Fibroblast of pulmonary artery (primary cell): ENCODE measurements at regions not wholly inside any gene's neighbourhood (a gene's known extent, or its start where the extent isn't known, plus 50 kb on each side); places are given as distances from the start of the nearest gene placed in this dataset.

Source experiments
- DNase-seq: peaks from one replicate; pipeline ENCODE4 v3.0.0-alpha.2; 2010; ENCODE audit warnings: low read depth
- H3K4me3 ChIP-seq: replicated peaks from 2 replicates; pipeline ENCODE4 v1.5.1; 2011; ENCODE audit warnings: low read depth, mild to moderate bottlenecking, control low read depth, low read length, moderate library complexity
- CTCF ChIP-seq: IDR thresholded peaks from 2 replicates; pipeline ENCODE4 v1.5.1; 2011; ENCODE audit warnings: mild to moderate bottlenecking, control low read depth, low read length, inconsistent platforms; ENCODE audit errors: missing control alignments

- no peak overlapping the region for H3K4me3 ChIP-seq
- DNase-seq, result no peak
- TF ChIP-seq CTCF, result no peak
These were observed 264.9 kb upstream of the FMN2 start for GRCh38 chr1:239826736-239827135.

GRCh38 chr1:239829535-239829934 lies 262.1 kb upstream of the FMN2 start:
- no peak for TF ChIP-seq CTCF
- H3K4me3 ChIP-seq, result no peak overlapping the region

GRCh38 chr1:239831577-239832355 lies 259.9 kb upstream of the FMN2 start:
- H3K4me3 ChIP-seq, result no peak overlapping the region
- TF ChIP-seq CTCF, result no peak
- no peak for DNase-seq

More at GRCh38 chr1:239829535-239829934, 262.1 kb upstream of the FMN2 start:
- no peak for DNase-seq

- no peak for TF ChIP-seq CTCF
- no peak for DNase-seq
- H3K4me3 ChIP-seq, result no peak overlapping the region
These were observed 258.0 kb upstream of the FMN2 start for GRCh38 chr1:239833723-239834122.

- no peak for DNase-seq
- H3K4me3 ChIP-seq, result no peak overlapping the region
- TF ChIP-seq CTCF, result no peak
These were observed 255.7 kb upstream of the FMN2 start for GRCh38 chr1:239835946-239836440.

- TF ChIP-seq CTCF, result no peak
- no peak for DNase-seq
- H3K4me3 ChIP-seq, result no peak overlapping the region
These were observed 251.3 kb upstream of the FMN2 start for GRCh38 chr1:239840336-239840735.

GRCh38 chr1:239840790-239841189 lies 250.9 kb upstream of the FMN2 start:
- no peak for DNase-seq
- H3K4me3 ChIP-seq, result no peak overlapping the region
- no peak for TF ChIP-seq CTCF
